Panc1 (cell line): ENCODE measurements at regions not wholly inside any gene's neighbourhood (a gene's known extent, or its start where the extent isn't known, plus 50 kb on each side); places are given as distances from the start of the nearest gene placed in this dataset.

Experiments used
- CTCF ChIP-seq: fragments of 450-650 bp; IDR thresholded peaks from 2 replicates; pipeline ENCODE4 v1.5.1; 2017; ENCODE audit warnings: mild to moderate bottlenecking
- TCF7L2 ChIP-seq: IDR thresholded peaks from 2 replicates; pipeline ENCODE4 v1.6.1; 2011; ENCODE audit warnings: mild to moderate bottlenecking, low read depth, low read length, inconsistent platforms

- TF ChIP-seq CTCF = no peak
- TF ChIP-seq TCF7L2 = no peak
Observed at GRCh38 chr7:68679459-68680234, 918.6 kb upstream of the AUTS2 start.
